Heart left ventricle (tissue), 16 donors: ENCODE measurements at regions not wholly inside any gene's neighbourhood (a gene's known extent, or its start where the extent isn't known, plus 50 kb on each side); places are given as distances from the start of the nearest gene placed in this dataset.

Source experiments
- ATAC-seq, 4 donors: fragments of 200-7000 bp; cut with Tn5 transposase; one replicate each; pipeline ENCODE4 v1.9.1; 2020 to 2022; ENCODE audit warnings: moderate library complexity in 4 of 4, mild to moderate bottlenecking in 3 of 4, moderate number of reproducible peaks in 1 of 4
- DNase-seq, 5 donors: peaks; one replicate each; pipeline ENCODE4 v3.0.0-alpha.2; 2020
- H3K27ac ChIP-seq, 12 donors: fragments of 200-600 bp; sonication (generic) in 4 of 12; one replicate each; pipeline versions ENCODE4 v1.5.0 to v1.8.0; 2016 to 2022; ENCODE audit warnings: mild to moderate bottlenecking in 2 of 12
- H3K27me3 ChIP-seq, 9 donors: fragments of 200-600 bp; sonication (generic) in 2 of 9; one replicate each; pipeline versions ENCODE4 v1.5.1 to v1.8.0; 2016 to 2022; ENCODE audit warnings: mild to moderate bottlenecking in 3 of 9
- H3K36me3 ChIP-seq, 9 donors: fragments of 200-600 bp; sonication (generic) in 2 of 9; one replicate each; pipeline versions ENCODE4 v1.5.0 to v1.8.0; 2018 to 2022; ENCODE audit warnings: mild to moderate bottlenecking in 2 of 9
- H3K4me1 ChIP-seq, 12 donors: fragments of 200-600 bp; sonication (generic) in 4 of 12; one replicate each; pipeline versions ENCODE4 v1.5.0 to v1.8.0; 2016 to 2022; ENCODE audit warnings: mild to moderate bottlenecking in 3 of 12
- H3K4me3 ChIP-seq, 12 donors: fragments of 200-600 bp; sonication (generic) in 4 of 12; one replicate each; pipeline versions ENCODE4 v1.5.0 to v1.8.0; 2017 to 2022; ENCODE audit warnings: mild to moderate bottlenecking in 9 of 12, moderate library complexity in 4 of 12
- H3K9me3 ChIP-seq, 12 donors: fragments of 200-600 bp; sonication (generic) in 4 of 12; one replicate each; pipeline versions ENCODE4 v1.5.0 to v1.8.0; 2016 to 2022; ENCODE audit warnings: mild to moderate bottlenecking in 1 of 12
- CTCF ChIP-seq, 12 donors: fragments of 200-600 bp; sonication (generic) in 4 of 12; IDR thresholded peaks; one replicate each; pipeline versions ENCODE4 v1.5.0 to v1.8.0; 2018 to 2022; ENCODE audit warnings: antibody characterized with exemption in 12 of 12, mild to moderate bottlenecking in 5 of 12
- POLR2A ChIP-seq, 2 donors: fragments of 450-650 bp; IDR thresholded peaks; one replicate each; pipeline ENCODE4 v1.6.1; 2017; ENCODE audit warnings: antibody characterized with exemption in 2 of 2, mild to moderate bottlenecking in 2 of 2, moderate library complexity in 2 of 2
- WGBS, 4 donors: extraction: QIAGEN DNeasy Blood & Tissue Kit in 2 of 4; methylation state at CpG; one replicate each; pipeline versions ENCODE4 v1.1.5 to v1.1.7; 2013 to 2018; 5-methylcytosine and 5-hydroxymethylcytosine counted together
- intact Hi-C, 10 donors: fragments of 100-400 bp; cut with DNase I; formaldehyde crosslinking; loops; one replicate each; pipeline versions ENCODE4 v1.11.1 to v1.14.2; 2022
- donor health status: ischemic (EF 13 %, LVEDD 7.1; RV severe dilation, severe dysfunction).
- donor health status: healthy with polysubstance abuse.
- donor health status: DM: no; HTN: yes; CAD: no.
- donor health status: DM: no; HTN: no; CAD: no.
- donor health status: ischemic (EF 25% LVEDD 6.9; RV normal size, moderate dysfunction).
- donor health status: ischemic (EF 25% LVEDD 5.7; RV mildly dilated, moderate dysfunction).
- donor health status: healthy.
- donor health status: DM: yes; HTN: yes; CAD: no.
- donor health status: ischemic (EF 35%, LVEDD 5.7; RV mildly dilated, moderate dysfunction).
- donor health status: nonischemic (EF 11% LVEDD 7.7; RV severe dilation, severe dysfunction).
- donor health status: DM: yes; HTN: yes; CAD: no.
- donor health status: PGD.
- donor health status: ischemic (EF 29% LVEDD 5.4; RV normal size, mild dysfunction).
- donor health status: nonischemic (EF 23%, LVEDD 6.1; RV moderate dilation, normal function).

GRCh38 chr13:62193919-62194318, 778.3 kb upstream of the PCDH20 start:
- ATAC-seq (no peak), DNase-seq (no peak)
- H3K27ac ChIP-seq, result no peak overlapping the region
- 78 to 100% (median 84%) methylated on average over 1 to 2 of the region's 2 CpGs for WGBS, 4 donors
- intact Hi-C loops, result no loop called here
- H3K36me3 ChIP-seq, result no peaks in the 10 kb centered on the region
- H3K4me3 ChIP-seq, result no peak overlapping the region
- no peaks in the 10 kb centered on the region for H3K9me3 ChIP-seq
- no peak for TF ChIP-seq CTCF (IDR thresholded peaks at IDR 0.05)
- TF ChIP-seq POLR2A (IDR thresholded peaks at IDR 0.05), result no peak
- no peaks in the 10 kb centered on the region for H3K27me3 ChIP-seq
- H3K4me1 ChIP-seq, result no peaks in the 10 kb centered on the region

GRCh38 chr13:62185631-62186255, 770.1 kb upstream of the PCDH20 start:
- no peaks in the 10 kb centered on the region for H3K4me1 ChIP-seq
- H3K36me3 ChIP-seq, result no peaks in the 10 kb centered on the region
- H3K27ac ChIP-seq, result no peak overlapping the region
- DNase-seq, result no peak
- H3K9me3 ChIP-seq, result no peaks in the 10 kb centered on the region
- WGBS, 4 donors, result 23 to 39% (median 29%) methylated on average over 1 of the region's 1 CpG
- intact Hi-C loops, result no loop called here
- H3K4me3 ChIP-seq, result no peak overlapping the region
- H3K27me3 ChIP-seq, result no peaks in the 10 kb centered on the region
- ATAC-seq, result no peak
- TF ChIP-seq POLR2A (IDR thresholded peaks at IDR 0.05) (no peak), CTCF (IDR thresholded peaks at IDR 0.05) (no peak)

- Histone ChIP-seq H3K4me1 (no peaks in the 10 kb centered on the region), H3K9me3 (peaks cover 0 to 12% (median 0%) of the 10 kb centered on the region in 12 donors), H3K27me3 (no peaks in the 10 kb centered on the region), H3K4me3 (no peak overlapping the region), H3K27ac (no peak overlapping the region), H3K36me3 (no peaks in the 10 kb centered on the region)
- no peak for ATAC-seq
- 68 to 77% (median 73%) methylated on average over 3 of the region's 3 CpGs for WGBS, 4 donors
- TF ChIP-seq POLR2A (IDR thresholded peaks at IDR 0.05) (no peak), CTCF (IDR thresholded peaks at IDR 0.05) (no peak)
- intact Hi-C loops, result no loop called here
- DNase-seq, result no peak
Measured at GRCh38 chr13:62176051-62176450, 760.4 kb upstream of the PCDH20 start.

- Histone ChIP-seq H3K4me1 (no peaks in the 10 kb centered on the region), H3K4me3 (no peak overlapping the region), H3K36me3 (no peaks in the 10 kb centered on the region), H3K27me3 (no peaks in the 10 kb centered on the region), H3K9me3 (peaks cover 0 to 11% (median 0%) of the 10 kb centered on the region in 12 donors), H3K27ac (no peak overlapping the region)
- TF ChIP-seq CTCF (IDR thresholded peaks at IDR 0.05), result no peak
- TF ChIP-seq POLR2A (IDR thresholded peaks at IDR 0.05), result no peak
- no peak for DNase-seq
- intact Hi-C loops, result no loop called here
- no peak for ATAC-seq
Measured at GRCh38 chr13:62173958-62174357, 758.3 kb upstream of the PCDH20 start.
